ENCODE measurements at regions not wholly inside any gene's neighbourhood (a gene's known extent, or its start where the extent isn't known, plus 50 kb on each side); places are given as distances from the start of the nearest gene placed in this dataset.

GRCh38 chr11:82184966-82185365 is 548.7 kb downstream of the FAM181B start:
- TF ChIP-seq CTCF (IDR thresholded peaks at IDR 0.05): no peak
- TF ChIP-seq POLR2A (IDR thresholded peaks at IDR 0.05): no peak
